Fibroblast of peridontal ligament (primary cell): ENCODE measurements at regions not wholly inside any gene's neighbourhood (a gene's known extent, or its start where the extent isn't known, plus 50 kb on each side); places are given as distances from the start of the nearest gene placed in this dataset.
"Not testable (repeated sequence)": the region's sequence is repeated elsewhere in the genome, so short reads cannot be mapped to it uniquely, and the experiment has no call there.

ENCODE experiments used
- DNase-seq: peaks from one replicate; pipeline ENCODE4 v3.0.0-alpha.2; 2010; ENCODE audit errors: extremely low read depth

GRCh38 chrX:5305452-5305851 lies 923.2 kb downstream of the NLGN4X start:
- DNase-seq, result no peak

GRCh38 chrX:5295004-5295403 lies 933.7 kb downstream of the NLGN4X start:
- DNase-seq, result no peak

GRCh38 chrX:5290635-5291034 lies 938.0 kb downstream of the NLGN4X start:
- DNase-seq, result no peak

- DNase-seq, result not testable (repeated sequence)
Measured at GRCh38 chrX:5289949-5290348, 938.7 kb downstream of the NLGN4X start.

- DNase-seq, result no peak
Measured at GRCh38 chrX:5278908-5279307, 949.8 kb downstream of the NLGN4X start.

- no peak for DNase-seq
Measured at GRCh38 chrX:5265324-5265850, 963.3 kb downstream of the NLGN4X start.

GRCh38 chrX:5250106-5250505 lies 978.6 kb downstream of the NLGN4X start:
- no peak for DNase-seq

GRCh38 chrX:5242091-5242790 lies 986.4 kb downstream of the NLGN4X start:
- DNase-seq, result no peak

GRCh38 chrX:5236749-5237148 lies 991.9 kb downstream of the NLGN4X start:
- DNase-seq, result no peak

GRCh38 chrX:5236096-5236495 lies 992.6 kb downstream of the NLGN4X start:
- no peak for DNase-seq

GRCh38 chrX:5233830-5234229 lies 994.8 kb downstream of the NLGN4X start:
- no peak for DNase-seq

GRCh38 chrX:5220421-5220820 lies 1008.2 kb downstream of the NLGN4X start:
- no peak for DNase-seq

GRCh38 chrX:5194806-5195205 lies 1033.9 kb downstream of the NLGN4X start:
- DNase-seq, result no peak

GRCh38 chrX:5180135-5180741 lies 1048.4 kb downstream of the NLGN4X start:
- no peak for DNase-seq

GRCh38 chrX:5176766-5177165 lies 1051.9 kb downstream of the NLGN4X start:
- DNase-seq, result no peak

- DNase-seq, result no peak
Measured at GRCh38 chrX:5163663-5164062, 1065.0 kb downstream of the NLGN4X start.

- DNase-seq, result no peak
Measured at GRCh38 chrX:5155301-5155700, 1073.4 kb downstream of the NLGN4X start.

GRCh38 chrX:5145957-5146356 lies 1082.7 kb downstream of the NLGN4X start:
- DNase-seq, result no peak

- DNase-seq, result no peak
Measured at GRCh38 chrX:5142644-5143043, 1086.0 kb downstream of the NLGN4X start.

- no peak for DNase-seq
Measured at GRCh38 chrX:5122181-5122678, 1106.4 kb downstream of the NLGN4X start.

- no peak for DNase-seq
Measured at GRCh38 chrX:5117816-5118215, 1110.9 kb downstream of the NLGN4X start.

- no peak for DNase-seq
Measured at GRCh38 chrX:5113128-5113527, 1115.5 kb downstream of the NLGN4X start.

- no peak for DNase-seq
Measured at GRCh38 chrX:5100004-5100403, 1128.7 kb downstream of the NLGN4X start.
